OCI-LY7 (cell line): ENCODE measurements at regions not wholly inside any gene's neighbourhood (a gene's known extent, or its start where the extent isn't known, plus 50 kb on each side); places are given as distances from the start of the nearest gene placed in this dataset.

Experiments
- EZH2phosphoT487 ChIP-seq: fragments of 200-600 bp; sonication (generic); IDR thresholded peaks from 2 replicates; pipeline ENCODE4 v1.6.1; 2018; ENCODE audit warnings: low read depth, borderline replicate concordance, mild to moderate bottlenecking, mixed run types, antibody characterized with exemption, low read length, moderate library complexity, mixed read lengths
- TF ChIP-seq, protein P1 (sequence below): fragments of 200-600 bp; sonication (generic); conservative IDR thresholded peaks from 2 replicates; pipeline ENCODE4 v1.5.1; 2014; ENCODE audit warnings: mild to moderate bottlenecking, antibody characterized with exemption, low read length, moderate library complexity, mixed read lengths

DNA sequence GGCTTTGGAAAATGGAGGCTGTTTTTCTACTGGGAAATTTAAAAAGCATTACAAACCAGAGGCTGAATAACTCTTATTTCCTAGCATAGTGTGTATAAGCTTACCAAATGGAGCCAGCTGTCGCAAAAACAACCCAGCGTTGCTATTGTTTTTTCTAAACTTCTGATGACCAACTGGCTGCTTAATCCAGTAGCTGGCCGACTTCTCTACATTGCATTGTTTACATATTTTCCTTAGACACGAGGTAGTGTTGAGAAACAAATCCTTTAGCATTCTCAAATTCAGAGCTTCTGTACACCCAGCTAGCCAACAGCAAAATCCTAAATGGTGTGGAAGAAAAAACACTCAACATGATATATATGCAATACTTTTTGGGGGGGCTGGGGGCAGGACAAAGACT lies 161.0 kb upstream of the ADAMTS9 start:
- TF ChIP-seq, protein P1, sequence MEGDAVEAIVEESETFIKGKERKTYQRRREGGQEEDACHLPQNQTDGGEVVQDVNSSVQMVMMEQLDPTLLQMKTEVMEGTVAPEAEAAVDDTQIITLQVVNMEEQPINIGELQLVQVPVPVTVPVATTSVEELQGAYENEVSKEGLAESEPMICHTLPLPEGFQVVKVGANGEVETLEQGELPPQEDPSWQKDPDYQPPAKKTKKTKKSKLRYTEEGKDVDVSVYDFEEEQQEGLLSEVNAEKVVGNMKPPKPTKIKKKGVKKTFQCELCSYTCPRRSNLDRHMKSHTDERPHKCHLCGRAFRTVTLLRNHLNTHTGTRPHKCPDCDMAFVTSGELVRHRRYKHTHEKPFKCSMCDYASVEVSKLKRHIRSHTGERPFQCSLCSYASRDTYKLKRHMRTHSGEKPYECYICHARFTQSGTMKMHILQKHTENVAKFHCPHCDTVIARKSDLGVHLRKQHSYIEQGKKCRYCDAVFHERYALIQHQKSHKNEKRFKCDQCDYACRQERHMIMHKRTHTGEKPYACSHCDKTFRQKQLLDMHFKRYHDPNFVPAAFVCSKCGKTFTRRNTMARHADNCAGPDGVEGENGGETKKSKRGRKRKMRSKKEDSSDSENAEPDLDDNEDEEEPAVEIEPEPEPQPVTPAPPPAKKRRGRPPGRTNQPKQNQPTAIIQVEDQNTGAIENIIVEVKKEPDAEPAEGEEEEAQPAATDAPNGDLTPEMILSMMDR: no peak
- TF ChIP-seq EZH2phosphoT487: no peak
